Nephron progenitor cell (in vitro differentiated cells): ENCODE measurements at regions not wholly inside any gene's neighbourhood (a gene's known extent, or its start where the extent isn't known, plus 50 kb on each side); places are given as distances from the start of the nearest gene placed in this dataset.

Experiments used
- DNase-seq: peaks from one replicate; pipeline ENCODE4 v3.0.0; 2021
- H3K27ac Mint-ChIP-seq: 2 replicates; pipeline ENCODE4 v1.8.0; 2021; ENCODE audit warnings: mild to moderate bottlenecking, moderate library complexity, mixed read lengths
- H3K27me3 Mint-ChIP-seq: 2 replicates; pipeline ENCODE4 v1.8.0; 2021; ENCODE audit warnings: mild to moderate bottlenecking, low read depth, mixed read lengths; ENCODE audit not compliant: poor library complexity
- H3K36me3 Mint-ChIP-seq: 2 replicates; pipeline ENCODE4 v1.8.0; 2021; ENCODE audit warnings: low read depth, mixed read lengths
- H3K4me1 Mint-ChIP-seq: 2 replicates; pipeline ENCODE4 v1.8.0; 2021; ENCODE audit warnings: mixed read lengths
- H3K4me3 Mint-ChIP-seq: 2 replicates; pipeline ENCODE4 v1.8.0; 2021; ENCODE audit warnings: mild to moderate bottlenecking, moderate library complexity, mixed read lengths
- H3K9me3 Mint-ChIP-seq: 2 replicates; pipeline ENCODE4 v1.8.0; 2021; ENCODE audit warnings: mild to moderate bottlenecking, moderate library complexity, mixed read lengths
- CTCF ChIP-seq: fragments of 200-600 bp; sonication (generic); IDR thresholded peaks from 2 replicates; pipeline ENCODE4 v1.5.0; 2021; ENCODE audit warnings: antibody characterized with exemption

- Mint-ChIP-seq H3K9me3 (no peaks in the 10 kb centered on the region), H3K4me3 (no peak overlapping the region), H3K36me3 (no peaks in the 10 kb centered on the region), H3K4me1 (peaks cover 13% of the 10 kb centered on the region), H3K27ac (no peak overlapping the region), H3K27me3 (peaks cover 4% of the 10 kb centered on the region)
- no peak for DNase-seq
- TF ChIP-seq CTCF, result no peak
These were observed 307.5 kb upstream of the SHH start for GRCh38 chr7:156119771-156120170.

GRCh38 chr7:156118248-156118645, 306.0 kb upstream of the SHH start:
- Mint-ChIP-seq H3K27me3 (peaks cover 6% of the 10 kb centered on the region), H3K4me3 (no peak overlapping the region), H3K4me1 (peaks cover 16% of the 10 kb centered on the region), H3K36me3 (no peaks in the 10 kb centered on the region), H3K9me3 (no peaks in the 10 kb centered on the region), H3K27ac (no peak overlapping the region)
- no peak for DNase-seq
- TF ChIP-seq CTCF, result no peak

- Mint-ChIP-seq H3K4me3 (no peak overlapping the region), H3K9me3 (no peaks in the 10 kb centered on the region), H3K27me3 (peaks cover 9% of the 10 kb centered on the region), H3K4me1 (peaks cover 18% of the 10 kb centered on the region), H3K27ac (no peak overlapping the region), H3K36me3 (no peaks in the 10 kb centered on the region)
- TF ChIP-seq CTCF, result no peak
- DNase-seq, result no peak
These were observed 305.4 kb upstream of the SHH start for GRCh38 chr7:156117542-156118247.

GRCh38 chr7:156116514-156117215, 304.4 kb upstream of the SHH start:
- no peak overlapping the region for H3K4me3 Mint-ChIP-seq
- H3K27me3 Mint-ChIP-seq, result peaks cover 15% of the 10 kb centered on the region
- no peak for TF ChIP-seq CTCF
- no peak for DNase-seq
- H3K9me3 Mint-ChIP-seq, result no peaks in the 10 kb centered on the region
- no peaks in the 10 kb centered on the region for H3K36me3 Mint-ChIP-seq
- no peak overlapping the region for H3K27ac Mint-ChIP-seq
- H3K4me1 Mint-ChIP-seq, result peaks cover 15% of the 10 kb centered on the region

GRCh38 chr7:156115582-156115981, 303.3 kb upstream of the SHH start:
- H3K4me1 Mint-ChIP-seq, result peaks cover 14% of the 10 kb centered on the region
- no peaks in the 10 kb centered on the region for H3K36me3 Mint-ChIP-seq
- H3K27me3 Mint-ChIP-seq, result peaks cover 15% of the 10 kb centered on the region
- H3K27ac Mint-ChIP-seq, result no peak overlapping the region
- DNase-seq, result no peak
- peaks cover 3% of the 10 kb centered on the region for H3K9me3 Mint-ChIP-seq
- no peak overlapping the region for H3K4me3 Mint-ChIP-seq
- TF ChIP-seq CTCF, result no peak

- no peak for DNase-seq
- Mint-ChIP-seq H3K36me3 (no peaks in the 10 kb centered on the region), H3K4me1 (peaks cover 9% of the 10 kb centered on the region), H3K4me3 (no peak overlapping the region), H3K27me3 (peaks cover 15% of the 10 kb centered on the region), H3K9me3 (peaks cover 3% of the 10 kb centered on the region), H3K27ac (no peak overlapping the region)
- TF ChIP-seq CTCF, result no peak
These were observed 301.5 kb upstream of the SHH start for GRCh38 chr7:156113731-156114130.
